ENCODE measurements at regions not wholly inside any gene's neighbourhood (a gene's known extent, or its start where the extent isn't known, plus 50 kb on each side); places are given as distances from the start of the nearest gene placed in this dataset.

GRCh38 chr5:135173662-135174290 lies 139.7 kb upstream of the PITX1 start:
- TF ChIP-seq, protein P1, sequence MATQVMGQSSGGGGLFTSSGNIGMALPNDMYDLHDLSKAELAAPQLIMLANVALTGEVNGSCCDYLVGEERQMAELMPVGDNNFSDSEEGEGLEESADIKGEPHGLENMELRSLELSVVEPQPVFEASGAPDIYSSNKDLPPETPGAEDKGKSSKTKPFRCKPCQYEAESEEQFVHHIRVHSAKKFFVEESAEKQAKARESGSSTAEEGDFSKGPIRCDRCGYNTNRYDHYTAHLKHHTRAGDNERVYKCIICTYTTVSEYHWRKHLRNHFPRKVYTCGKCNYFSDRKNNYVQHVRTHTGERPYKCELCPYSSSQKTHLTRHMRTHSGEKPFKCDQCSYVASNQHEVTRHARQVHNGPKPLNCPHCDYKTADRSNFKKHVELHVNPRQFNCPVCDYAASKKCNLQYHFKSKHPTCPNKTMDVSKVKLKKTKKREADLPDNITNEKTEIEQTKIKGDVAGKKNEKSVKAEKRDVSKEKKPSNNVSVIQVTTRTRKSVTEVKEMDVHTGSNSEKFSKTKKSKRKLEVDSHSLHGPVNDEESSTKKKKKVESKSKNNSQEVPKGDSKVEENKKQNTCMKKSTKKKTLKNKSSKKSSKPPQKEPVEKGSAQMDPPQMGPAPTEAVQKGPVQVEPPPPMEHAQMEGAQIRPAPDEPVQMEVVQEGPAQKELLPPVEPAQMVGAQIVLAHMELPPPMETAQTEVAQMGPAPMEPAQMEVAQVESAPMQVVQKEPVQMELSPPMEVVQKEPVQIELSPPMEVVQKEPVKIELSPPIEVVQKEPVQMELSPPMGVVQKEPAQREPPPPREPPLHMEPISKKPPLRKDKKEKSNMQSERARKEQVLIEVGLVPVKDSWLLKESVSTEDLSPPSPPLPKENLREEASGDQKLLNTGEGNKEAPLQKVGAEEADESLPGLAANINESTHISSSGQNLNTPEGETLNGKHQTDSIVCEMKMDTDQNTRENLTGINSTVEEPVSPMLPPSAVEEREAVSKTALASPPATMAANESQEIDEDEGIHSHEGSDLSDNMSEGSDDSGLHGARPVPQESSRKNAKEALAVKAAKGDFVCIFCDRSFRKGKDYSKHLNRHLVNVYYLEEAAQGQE (IDR thresholded peaks at IDR 0.05): no peak
- TF ChIP-seq EGR1 (IDR thresholded peaks at IDR 0.05; ENCODE audit: low read depth in 2 of 2): no peak

Measured in liver (tissue), 2 donors.